ENCODE measurements at regions not wholly inside any gene's neighbourhood (a gene's known extent, or its start where the extent isn't known, plus 50 kb on each side); places are given as distances from the start of the nearest gene placed in this dataset.

DNA sequence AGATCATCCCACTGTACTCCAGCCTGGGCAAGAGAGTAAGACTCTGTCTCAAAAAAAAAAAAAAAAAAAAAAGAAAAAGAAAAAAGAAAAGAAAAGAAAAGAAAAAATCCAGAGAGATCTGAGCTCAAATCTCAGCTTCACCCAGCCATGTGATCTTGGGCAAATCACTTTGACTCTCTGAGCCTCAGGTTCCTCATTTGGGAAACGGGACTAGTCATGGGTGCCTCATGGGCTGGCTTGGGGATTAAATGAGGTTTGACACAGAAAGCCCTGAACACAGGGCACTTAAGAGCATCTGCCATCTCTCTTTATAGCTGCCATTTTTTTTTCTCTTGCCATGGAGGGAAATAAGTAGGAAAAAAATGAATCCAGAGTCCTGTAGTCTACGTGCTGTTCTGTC, 86.2 kb upstream of the MYL2 start:
- peak; percentile 66 to 86 (median 69) for DNase-seq

- no peak for DNase-seq
Measured at GRCh38 chr12:110998971-110999370, 78.6 kb upstream of the MYL2 start.

DNA sequence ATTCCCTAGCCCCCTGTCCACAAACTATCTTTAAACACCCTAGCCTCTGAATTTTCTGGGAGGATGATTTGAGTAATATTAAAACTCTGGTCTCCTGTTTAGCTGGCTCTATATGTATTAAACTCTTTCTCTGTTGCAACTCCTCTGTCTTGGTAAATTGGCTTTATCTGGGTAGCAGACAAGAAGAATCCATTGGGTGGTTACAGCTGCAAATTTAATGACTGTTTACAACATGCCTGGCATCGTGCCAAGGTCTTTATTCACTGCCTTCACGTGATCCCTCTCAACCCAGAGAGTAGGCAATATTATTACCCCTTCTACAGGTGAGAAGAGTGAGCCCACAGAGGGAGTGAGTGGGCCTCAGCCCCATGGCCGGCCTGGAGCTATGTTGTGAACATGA, 77.8 kb upstream of the MYL2 start:
- peak in 1 of 3 donors; percentile 8 for DNase-seq

DNA sequence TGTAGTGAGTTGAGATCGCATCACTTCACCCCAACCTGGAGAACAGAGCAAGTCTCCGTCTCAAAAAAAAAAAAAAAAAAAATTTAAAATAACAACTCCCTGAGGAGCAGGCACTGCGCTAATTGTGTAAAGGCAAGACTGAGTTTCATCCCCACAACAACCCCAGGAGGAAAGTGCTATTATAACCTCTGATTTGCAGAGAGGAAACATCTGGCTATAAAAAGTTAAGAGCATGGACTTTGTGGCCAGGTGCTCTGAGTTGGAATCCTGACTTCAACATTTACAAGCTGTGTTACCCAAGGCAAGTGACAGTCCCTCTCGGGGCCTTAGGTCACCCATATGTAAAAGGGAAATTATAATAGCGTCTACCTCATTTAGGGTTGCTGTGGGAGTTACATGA, 76.0 kb upstream of the MYL2 start:
- DNase-seq = no peak

DNA sequence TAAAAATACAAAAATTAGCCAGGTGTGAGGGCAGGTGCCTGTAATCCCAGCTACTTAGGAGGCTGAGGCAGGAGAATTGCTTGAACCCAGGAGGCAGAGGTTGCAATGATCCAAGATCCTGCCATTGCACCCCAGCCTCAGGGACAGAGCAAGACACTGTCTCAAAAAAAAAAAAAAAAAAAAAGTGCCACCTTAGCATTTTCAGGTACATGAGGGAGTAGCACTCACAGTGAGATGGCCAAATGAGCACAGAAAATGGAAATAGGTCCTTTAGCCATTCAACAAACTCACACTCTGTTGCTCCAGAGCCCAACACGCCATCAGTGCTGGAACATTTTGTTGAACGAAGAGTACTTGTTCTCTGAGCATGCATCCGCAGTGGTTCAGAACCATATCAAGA, 75.2 kb upstream of the MYL2 start:
- no peak for DNase-seq

DNA sequence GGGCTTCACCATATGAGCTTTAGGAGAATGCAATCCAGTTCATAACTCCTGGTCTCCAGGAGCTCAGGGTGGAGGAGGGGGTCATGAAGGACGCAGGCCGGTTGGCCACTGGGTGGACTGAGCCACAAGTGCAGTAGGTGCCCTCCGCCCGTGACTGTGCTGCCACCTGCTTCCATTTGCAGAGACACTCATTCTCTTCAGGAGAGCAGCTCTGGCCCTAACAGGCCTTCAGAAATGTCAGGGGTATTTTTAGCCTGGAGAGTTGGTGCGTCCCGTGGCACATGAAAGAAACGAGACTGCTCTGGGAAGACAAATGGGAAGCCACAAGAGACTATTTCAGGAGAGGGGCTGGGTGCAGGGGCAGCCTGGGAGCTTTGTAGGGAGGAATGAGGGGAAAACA, 74.6 kb upstream of the MYL2 start:
- no peak for DNase-seq

DNA sequence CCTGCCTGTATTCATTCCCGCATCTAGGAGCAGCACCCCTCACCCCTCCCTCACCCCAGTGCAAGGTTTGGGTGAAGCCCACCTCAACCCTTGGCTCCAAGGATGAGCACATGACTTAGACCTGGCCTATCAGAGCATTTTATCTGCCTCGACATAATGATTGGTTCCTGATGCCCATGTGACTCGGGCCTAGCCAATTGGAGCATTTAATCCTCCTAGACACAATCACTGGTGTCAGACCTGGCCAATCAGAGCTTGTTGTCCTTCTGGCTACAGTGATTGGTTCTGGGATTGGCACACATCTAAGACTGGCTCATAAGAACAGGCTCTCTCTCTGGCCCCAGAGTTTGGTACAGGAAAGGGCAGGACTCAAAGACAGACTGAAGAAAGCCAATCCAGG, 73.1 kb upstream of the MYL2 start:
- DNase-seq = no peak

DNA sequence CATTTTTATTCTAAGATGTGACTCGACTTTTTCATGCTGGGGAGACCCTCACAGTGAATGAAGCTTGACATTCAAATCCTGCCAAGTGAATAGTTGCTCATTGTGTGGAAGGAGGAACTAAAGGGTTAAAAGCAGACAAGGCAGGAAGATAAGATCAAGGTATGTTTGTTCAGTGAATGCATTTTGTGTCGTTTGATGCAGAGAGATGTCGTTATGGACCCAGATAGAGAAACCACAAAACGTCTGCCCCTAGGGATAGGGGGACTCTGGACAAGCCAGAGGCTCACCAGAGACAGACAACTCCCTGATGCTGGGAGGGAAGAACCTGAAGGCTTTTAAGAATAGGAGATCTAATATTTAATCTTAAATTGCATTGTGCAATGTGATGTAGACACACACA, 72.5 kb upstream of the MYL2 start:
- DNase-seq = no peak

DNA sequence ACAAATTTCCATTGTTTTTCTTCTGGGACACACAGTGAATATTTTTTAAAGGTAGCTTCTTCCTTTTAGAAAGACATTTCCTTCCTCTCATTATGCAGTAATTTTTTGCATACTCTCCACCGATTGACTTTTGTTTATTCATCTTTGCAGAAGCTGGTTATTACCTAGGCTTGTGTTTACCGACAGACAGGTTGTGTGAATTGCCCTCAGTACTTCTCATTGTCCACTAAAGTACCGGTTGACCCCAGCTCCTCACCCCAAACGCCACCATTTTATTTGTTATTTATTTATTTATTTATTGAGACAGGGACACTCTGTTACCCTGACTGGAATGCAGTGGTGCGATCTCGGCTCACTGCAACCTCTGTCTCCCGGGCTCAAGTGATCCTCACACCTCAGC, 63.4 kb upstream of the MYL2 start:
- no peak for DNase-seq

DNA sequence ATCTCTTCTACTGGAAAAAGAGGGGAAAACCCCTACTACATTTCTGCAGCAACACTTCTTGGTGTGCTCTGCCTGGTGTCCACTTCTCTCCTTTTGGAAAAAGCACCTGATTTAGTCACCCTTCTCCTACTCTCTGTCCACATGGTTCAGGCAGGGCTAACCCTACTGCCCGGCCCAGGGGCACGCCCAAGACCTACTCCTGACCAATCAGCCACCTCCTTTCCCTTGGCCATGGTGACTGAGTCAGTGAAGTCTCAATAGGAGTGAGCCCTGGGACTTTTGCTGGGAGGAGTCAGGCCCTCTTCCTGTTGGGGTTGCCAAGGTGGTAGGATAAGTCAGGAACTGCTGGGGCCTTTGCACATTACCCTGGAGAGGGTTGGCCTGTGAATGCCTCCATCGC, 52.5 kb upstream of the MYL2 start:
- peak; percentile 35 to 66 (median 58) for DNase-seq

DNA sequence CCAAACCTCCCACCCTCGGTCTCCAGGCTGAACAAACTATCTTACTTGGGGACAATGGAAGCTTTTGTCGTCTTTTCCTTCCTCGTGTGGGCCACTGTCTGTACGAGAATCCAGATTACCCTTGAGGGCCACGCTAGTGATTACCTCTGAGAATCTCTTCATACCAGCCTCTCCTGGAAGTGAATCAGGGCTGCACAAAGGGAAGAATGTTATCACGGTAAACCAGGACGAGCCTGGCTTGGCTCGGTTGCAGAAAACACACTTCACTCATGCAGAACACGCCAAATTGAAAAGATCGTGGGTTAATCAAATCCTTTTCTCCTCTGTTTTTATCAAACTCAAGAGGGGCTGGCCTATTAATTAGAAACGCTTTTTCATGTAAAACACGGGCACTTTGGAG, 51.6 kb upstream of the MYL2 start:
- DNase-seq = no peak

DNA sequence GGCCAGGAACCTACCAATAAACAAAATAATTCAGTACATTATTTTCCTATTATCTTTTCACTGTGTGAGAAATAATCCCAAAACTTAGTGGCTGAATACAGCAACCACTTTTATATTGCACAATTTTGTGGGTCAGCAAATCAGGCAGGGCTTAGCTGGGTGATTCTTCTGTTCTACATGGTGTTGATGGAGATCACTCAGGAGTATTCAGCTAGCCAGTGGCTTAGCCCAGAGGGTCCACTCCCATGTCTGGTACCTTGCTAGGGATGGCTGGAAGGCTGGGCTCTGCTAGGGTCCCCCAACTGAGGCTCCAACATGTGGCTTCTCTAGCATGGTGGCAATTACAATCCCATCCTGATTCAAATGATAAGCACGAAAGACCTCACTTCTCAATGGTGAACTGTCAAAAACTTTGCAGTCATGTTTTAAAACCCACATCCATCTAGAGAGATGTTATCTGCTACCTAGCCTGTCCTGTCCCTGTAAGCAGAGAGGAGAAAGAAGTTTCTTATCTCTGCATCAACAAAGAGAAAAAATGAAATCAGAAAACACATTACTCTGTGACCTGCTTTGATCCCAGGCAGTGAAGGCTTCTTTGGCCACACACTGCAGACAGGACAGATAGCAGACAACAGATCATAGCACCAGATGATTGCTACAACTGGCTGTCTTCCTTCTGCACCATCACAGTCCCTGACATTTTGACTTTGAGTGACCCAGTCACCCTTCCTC, 51.0 kb upstream of the MYL2 start:
- no peak for DNase-seq

All from suppressor macrophage treated with lipopolysaccharide for 1 hour (primary cell).